Mesenteric fat pad (tissue), 1 donor: ENCODE measurements at regions not wholly inside any gene's neighbourhood (a gene's known extent, or its start where the extent isn't known, plus 50 kb on each side); places are given as distances from the start of the nearest gene placed in this dataset.
"Not testable (repeated sequence)": the region's sequence is repeated elsewhere in the genome, so short reads cannot be mapped to it uniquely, and the experiment has no call there.

Experiments used
- DNase-seq: peaks from one replicate; pipeline ENCODE4 v3.0.0-alpha.2; 2020; ENCODE audit warnings: low spot score
- donor health status: DM: yes; HTN: yes; CAD: no.

- DNase-seq = no peak
Measured at GRCh38 chr5:25224316-25224982, 579.7 kb upstream of the CDH10 start.

- DNase-seq = not testable (repeated sequence)
Measured at GRCh38 chr5:25199902-25200301, 555.1 kb upstream of the CDH10 start.

DNA sequence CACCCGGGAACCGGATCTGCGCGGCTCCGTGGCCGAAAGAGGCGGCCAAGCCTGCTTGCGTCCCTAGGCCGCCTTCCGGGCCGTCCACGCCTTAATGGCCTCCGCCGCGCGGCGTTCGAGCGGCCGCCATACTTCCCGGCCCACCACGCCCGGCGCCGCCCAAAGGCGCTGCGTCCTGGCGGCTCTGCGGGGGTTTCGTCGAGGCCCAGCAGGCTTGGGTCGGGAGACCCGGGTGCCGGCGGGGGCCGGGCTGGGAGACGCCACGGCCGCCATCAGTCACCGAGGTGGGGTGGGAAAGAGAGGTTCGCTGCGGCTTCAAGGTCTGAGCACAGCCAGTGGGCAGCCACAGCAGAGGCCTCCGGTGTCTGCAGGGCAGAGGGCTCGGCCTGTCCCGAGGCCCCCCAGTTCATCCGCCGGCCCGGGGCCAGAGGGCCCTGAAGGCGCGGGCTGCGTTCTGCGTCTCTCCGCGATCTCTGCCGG, 545.8 kb upstream of the CDH10 start:
- peak; percentile 85 for DNase-seq

GRCh38 chr5:25181249-25181648, 536.5 kb upstream of the CDH10 start:
- no peak for DNase-seq

GRCh38 chr5:25162616-25163015, 517.8 kb upstream of the CDH10 start:
- DNase-seq = not testable (repeated sequence)

- DNase-seq = no peak
Measured at GRCh38 chr5:25160891-25161290, 516.1 kb upstream of the CDH10 start.

GRCh38 chr5:25150819-25151218, 506.0 kb upstream of the CDH10 start:
- DNase-seq = no peak

DNA sequence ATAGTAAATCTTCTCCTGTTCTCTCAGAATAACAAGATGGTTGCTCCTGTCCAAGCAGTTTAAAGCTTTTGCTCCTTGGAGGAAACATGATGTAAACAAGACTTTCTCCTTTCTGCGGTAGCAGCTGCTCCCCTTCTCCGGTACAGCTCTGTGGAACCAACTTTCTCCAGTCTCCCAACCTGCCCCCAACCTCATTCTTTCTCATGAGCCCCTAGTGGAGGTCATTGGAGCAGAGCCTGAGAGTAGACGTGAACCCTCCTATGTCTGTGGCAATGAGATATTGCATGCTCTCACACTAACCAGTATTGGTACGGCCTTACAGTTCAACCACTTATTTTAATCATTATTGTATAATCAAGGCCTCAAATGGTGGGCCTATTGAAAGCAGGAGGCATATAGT, 483.8 kb upstream of the CDH10 start:
- no peak for DNase-seq

GRCh38 chr5:25119650-25120049, 474.9 kb upstream of the CDH10 start:
- DNase-seq = no peak

DNA sequence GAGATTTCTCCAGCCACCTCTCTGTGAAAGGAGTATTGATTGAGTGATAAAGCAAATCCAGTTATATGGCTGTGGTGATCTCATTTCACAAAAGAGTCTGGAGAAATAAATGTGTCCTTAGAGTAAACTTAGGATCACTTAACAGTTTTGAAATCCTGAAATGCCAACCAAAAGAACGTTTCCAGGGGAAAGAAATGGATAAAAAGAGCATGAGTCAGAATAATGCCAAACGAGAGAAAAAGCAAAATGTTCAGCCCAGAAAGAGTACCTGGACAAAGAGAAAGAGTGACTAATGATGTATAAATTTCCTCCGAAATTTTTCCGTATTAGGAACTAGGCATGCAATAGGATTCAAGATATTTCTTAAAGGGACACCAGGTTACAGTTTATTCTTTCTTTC, 463.1 kb upstream of the CDH10 start:
- DNase-seq = no peak

DNA sequence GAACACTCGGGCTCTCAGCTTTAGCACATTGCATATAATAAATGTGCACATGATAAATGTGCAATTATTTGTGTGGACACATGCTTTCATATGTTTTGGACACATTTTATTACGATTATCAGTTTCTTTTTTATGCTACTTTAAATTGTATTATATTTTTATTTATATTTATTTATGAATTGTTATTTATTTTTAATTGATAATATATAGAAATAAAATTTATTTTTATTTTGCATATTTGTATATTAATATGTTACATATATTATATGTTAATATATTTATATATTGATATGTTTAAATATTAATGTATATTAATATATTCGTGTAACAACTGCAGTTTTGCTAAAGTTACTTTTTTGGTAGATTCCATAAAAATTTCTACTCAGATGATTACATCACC, 454.8 kb upstream of the CDH10 start:
- no peak for DNase-seq

- no peak for DNase-seq
Measured at GRCh38 chr5:25095261-25095660, 450.5 kb upstream of the CDH10 start.

DNA sequence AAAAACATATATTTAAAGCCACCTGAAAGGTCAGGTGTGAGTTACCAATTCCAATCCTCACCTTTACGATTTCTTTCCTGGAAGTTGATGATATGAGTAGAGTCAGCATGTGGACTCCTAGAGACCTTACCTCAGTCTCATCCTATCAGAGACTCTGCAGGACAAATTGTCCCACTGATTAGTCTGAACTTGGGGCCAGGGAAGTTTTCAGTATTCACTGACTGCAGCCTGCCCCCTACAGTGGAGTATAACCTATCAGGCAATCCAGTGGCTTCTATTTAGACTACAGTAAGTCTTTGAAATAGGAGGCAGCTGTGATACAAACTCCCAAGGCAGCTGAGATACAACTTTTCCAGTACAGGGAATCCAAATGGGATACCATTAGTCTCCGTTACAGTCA, 449.4 kb upstream of the CDH10 start:
- DNase-seq = no peak

GRCh38 chr5:25091921-25092320, 447.1 kb upstream of the CDH10 start:
- no peak for DNase-seq

DNA sequence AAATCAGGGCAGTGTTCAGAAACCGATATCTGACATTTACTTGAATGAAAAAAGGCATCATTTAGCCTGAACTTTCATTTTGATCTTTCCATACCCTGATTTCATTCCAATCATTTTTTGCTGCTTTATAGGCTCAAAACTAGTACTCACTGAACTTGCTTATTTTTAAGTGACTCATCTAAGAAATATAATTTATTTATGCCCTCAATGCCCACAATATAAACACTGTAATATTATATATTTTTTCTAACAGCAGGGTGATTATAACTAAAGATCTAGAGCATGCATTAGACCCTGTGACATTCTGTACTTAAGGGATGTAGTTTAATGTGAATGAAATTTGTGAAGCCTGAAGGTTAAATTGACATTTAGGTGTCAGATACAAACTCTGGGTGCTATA, 446.1 kb upstream of the CDH10 start:
- DNase-seq = no peak

DNA sequence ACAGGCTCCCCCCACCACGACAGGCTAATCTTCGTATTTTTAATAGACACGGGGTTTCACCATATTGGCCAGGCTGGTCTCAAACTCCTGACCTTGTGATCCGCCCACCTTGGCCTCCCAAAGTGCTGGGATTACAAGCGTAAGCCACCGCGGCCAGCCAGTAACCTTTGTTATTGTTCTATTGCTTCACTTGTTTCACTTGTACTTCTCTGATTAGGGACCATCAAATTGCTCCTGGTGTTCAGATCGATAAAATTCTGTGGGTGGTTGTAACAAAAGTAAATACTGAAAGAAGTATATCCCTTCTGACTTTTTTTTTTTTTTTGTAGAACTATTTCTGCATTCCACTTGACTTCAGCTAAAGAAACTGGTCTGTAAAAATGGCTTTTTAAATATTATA, 445.5 kb upstream of the CDH10 start:
- no peak for DNase-seq

- not testable (repeated sequence) for DNase-seq
Measured at GRCh38 chr5:25088689-25089088, 443.9 kb upstream of the CDH10 start.

DNA sequence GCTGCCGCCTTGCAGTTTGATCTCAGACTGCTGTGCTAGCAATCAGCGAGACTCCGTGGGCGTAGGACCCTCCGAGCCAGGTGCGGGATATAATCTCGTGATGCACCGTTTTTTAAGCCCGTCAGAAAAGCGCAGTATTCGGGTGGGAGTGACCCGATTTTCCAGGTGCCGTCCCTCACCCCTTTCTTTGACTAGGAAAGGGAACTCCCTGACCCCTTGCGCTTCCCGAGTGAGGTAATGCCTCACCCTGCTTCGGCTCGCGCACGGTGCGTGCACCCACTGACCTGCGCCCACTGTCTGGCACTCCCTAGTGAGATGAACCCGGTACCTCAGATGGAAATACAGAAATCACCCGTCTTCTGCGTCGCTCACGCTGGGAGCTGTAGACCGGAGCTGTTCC, 438.5 kb upstream of the CDH10 start:
- DNase-seq = not testable (repeated sequence)

DNA sequence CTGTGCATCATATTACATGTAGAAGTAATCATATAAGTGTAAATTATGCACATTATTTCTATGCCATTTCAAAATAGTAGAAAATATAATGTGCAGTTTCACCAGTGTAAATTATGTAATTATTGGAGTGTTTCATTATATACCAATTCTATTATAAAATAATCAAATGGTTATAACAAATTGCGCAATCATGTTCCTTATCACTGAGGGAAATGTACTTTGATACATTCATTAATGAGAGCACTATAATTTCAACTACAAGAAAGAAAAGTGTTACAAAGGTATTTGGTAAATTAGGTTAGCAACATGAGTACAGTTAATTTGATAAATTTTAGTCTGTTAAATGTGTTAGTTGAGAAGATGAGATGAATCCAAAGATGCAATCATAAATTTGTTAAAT, 421.5 kb upstream of the CDH10 start:
- no peak for DNase-seq

DNA sequence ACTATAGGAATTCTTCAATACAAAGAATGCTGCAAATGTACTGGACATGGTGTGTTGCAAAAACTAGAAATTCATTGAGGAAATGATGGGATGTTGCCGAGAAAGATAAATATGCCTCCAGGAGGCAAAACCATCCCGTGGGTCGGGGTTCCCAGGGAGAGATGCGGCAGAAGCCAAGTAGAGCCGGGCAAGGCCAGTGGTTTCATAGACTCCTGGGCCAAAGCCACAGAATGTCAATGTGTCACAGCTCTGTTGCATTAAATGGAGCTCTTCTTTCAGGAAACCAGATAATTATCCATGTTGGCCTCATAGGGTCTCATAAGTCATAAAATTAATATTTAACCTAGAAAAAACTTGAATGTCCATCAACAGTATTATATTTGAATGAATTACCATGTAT, 419.5 kb upstream of the CDH10 start:
- no peak for DNase-seq

GRCh38 chr5:25060575-25060974, 415.8 kb upstream of the CDH10 start:
- DNase-seq = no peak

DNA sequence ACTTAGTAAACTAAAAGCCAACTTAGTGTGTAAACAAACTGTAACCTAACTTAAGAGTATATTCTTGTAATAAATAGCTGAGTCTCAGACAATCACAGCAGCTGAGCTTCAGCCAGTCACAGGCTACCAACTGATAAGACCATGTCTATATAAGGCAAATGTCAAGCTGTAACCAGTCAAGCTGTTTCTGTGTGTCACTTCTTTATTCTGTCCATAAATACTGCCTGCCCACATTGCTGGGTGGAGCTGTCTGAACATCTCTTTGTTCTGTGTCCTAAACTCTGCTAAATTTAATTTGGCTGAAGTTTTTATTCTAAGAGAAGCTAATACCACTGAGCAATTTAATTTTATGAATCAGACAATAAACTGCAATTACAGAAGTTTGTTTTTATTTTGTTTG, 412.1 kb upstream of the CDH10 start:
- no peak for DNase-seq

DNA sequence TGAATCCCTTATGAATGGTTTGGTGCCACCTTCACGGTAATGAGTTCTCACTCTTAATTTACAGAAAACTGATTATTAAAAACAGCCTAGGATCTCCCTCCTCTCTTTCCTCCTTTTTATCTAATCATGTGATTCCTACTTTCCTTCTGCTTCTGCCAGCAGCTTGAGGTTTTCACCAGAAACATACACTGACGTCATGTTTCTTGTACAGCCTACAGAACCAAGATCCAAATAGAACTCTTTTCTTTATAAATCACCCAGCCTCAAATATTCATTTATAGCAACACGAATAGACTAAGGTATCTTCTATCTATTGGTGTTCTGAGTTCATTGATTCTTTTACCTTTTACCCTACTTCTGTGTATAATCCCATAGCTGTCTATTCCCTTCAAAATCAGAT, 388.9 kb upstream of the CDH10 start:
- DNase-seq = no peak

- DNase-seq = no peak
Measured at GRCh38 chr5:25029004-25029403, 384.2 kb upstream of the CDH10 start.
